ENCODE measurements at regions not wholly inside any gene's neighbourhood (a gene's known extent, or its start where the extent isn't known, plus 50 kb on each side); places are given as distances from the start of the nearest gene placed in this dataset.

GRCh38 chr7:42469341-42469740 is 232.3 kb upstream of the GLI3 start:
- intact Hi-C loops (cut with micrococcal nuclease): no loop called here
- Mint-ChIP-seq H3K9me3 (peaks cover 3% of the 10 kb centered on the region), H3K4me1 (ENCODE audit: low read depth) (peaks cover 5% of the 10 kb centered on the region), H3K4me3 (no peak overlapping the region), H3K27me3 (no peaks in the 10 kb centered on the region), H3K36me3 (ENCODE audit: low read depth) (no peaks in the 10 kb centered on the region), H3K27ac (no peak overlapping the region)
- ChIA-PET CTCF (no interaction called here), POLR2A (no interaction called here)
- TF ChIP-seq CTCF (IDR thresholded peaks at IDR 0.05): no peak
- DNase-seq (no peak), ATAC-seq (no peak)

DNA sequence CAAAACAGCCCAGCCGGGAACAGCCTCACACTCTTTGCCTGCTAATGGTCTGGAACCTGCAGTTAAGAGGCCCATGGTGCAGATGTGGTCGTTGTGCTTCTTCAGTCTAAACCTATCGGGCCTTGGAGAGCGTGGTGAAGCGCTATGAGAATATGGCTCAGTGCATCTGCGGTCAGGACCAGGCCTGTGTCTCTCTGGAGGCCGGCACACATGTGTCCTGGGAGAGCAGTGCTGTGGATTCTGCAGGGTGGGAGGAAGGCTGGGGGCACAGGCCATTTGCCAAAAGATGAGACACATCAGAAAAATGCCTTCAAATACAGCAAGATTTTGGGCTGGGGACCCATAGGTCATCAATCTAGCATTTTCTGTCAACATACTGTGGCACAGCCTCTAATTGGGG is 231.5 kb upstream of the GLI3 start:
- TF ChIP-seq CTCF (IDR thresholded peaks at IDR 0.05): no peak

GRCh38 chr7:42461537-42461936 is 224.5 kb upstream of the GLI3 start:
- TF ChIP-seq CTCF (IDR thresholded peaks at IDR 0.05): no peak
- Mint-ChIP-seq H3K4me3 (no peak overlapping the region), H3K36me3 (ENCODE audit: low read depth) (no peaks in the 10 kb centered on the region), H3K27ac (no peak overlapping the region), H3K9me3 (peaks cover 1% of the 10 kb centered on the region), H3K4me1 (ENCODE audit: low read depth) (no peaks in the 10 kb centered on the region), H3K27me3 (no peaks in the 10 kb centered on the region)
- intact Hi-C loops (cut with micrococcal nuclease): no loop called here
- ChIA-PET CTCF (no interaction called here), POLR2A (no interaction called here)
- DNase-seq: no peak
- no peak for ATAC-seq

More for the DNA sequence above, 231.5 kb upstream of the GLI3 start:
- ChIA-PET POLR2A (no interaction called here), CTCF (no interaction called here)
- Mint-ChIP-seq H3K27ac (no peak overlapping the region), H3K4me1 (ENCODE audit: low read depth) (peaks cover 5% of the 10 kb centered on the region), H3K4me3 (no peak overlapping the region), H3K36me3 (ENCODE audit: low read depth) (no peaks in the 10 kb centered on the region), H3K27me3 (no peaks in the 10 kb centered on the region), H3K9me3 (peaks cover 5% of the 10 kb centered on the region)
- intact Hi-C loops (cut with micrococcal nuclease): no loop called here
- no peak for DNase-seq
- no peak for ATAC-seq

GRCh38 chr7:42460933-42461332 is 223.9 kb upstream of the GLI3 start:
- ChIA-PET POLR2A (no interaction called here), CTCF (no interaction called here)
- TF ChIP-seq CTCF (IDR thresholded peaks at IDR 0.05): no peak
- ATAC-seq: no peak
- intact Hi-C loops (cut with micrococcal nuclease): no loop called here
- no peak for DNase-seq
- H3K36me3 Mint-ChIP-seq (ENCODE audit: low read depth): no peaks in the 10 kb centered on the region
- no peak overlapping the region for H3K4me3 Mint-ChIP-seq
- H3K27ac Mint-ChIP-seq: no peak overlapping the region
- peaks cover 1% of the 10 kb centered on the region for H3K9me3 Mint-ChIP-seq
- no peaks in the 10 kb centered on the region for H3K4me1 Mint-ChIP-seq (ENCODE audit: low read depth)
- no peaks in the 10 kb centered on the region for H3K27me3 Mint-ChIP-seq

DNA sequence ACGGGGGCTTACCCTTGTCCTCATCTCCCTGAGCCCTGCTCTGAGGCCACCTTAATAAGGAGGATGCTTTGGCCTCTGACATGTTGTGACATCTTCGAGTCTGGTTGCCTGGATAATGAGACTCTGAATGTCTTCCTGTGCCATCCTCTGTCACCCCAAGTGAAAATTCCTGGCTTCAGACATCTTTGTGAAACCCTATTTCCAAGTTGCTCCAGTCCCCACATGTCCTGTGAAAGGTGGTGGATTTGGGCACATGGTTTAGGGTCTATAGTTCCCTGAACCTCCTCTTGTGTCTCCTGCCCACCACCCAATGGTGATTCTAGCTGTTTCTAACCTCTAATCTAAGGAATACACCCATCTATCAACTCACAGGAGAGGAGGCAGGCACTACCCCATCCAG is 223.1 kb upstream of the GLI3 start:
- CTCF ChIA-PET: no interaction called here
- H3K4me1 Mint-ChIP-seq (ENCODE audit: low read depth): no peaks in the 10 kb centered on the region
- H3K9me3 Mint-ChIP-seq: peaks cover 1% of the 10 kb centered on the region
- H3K36me3 Mint-ChIP-seq (ENCODE audit: low read depth): no peaks in the 10 kb centered on the region
- no peak overlapping the region for H3K4me3 Mint-ChIP-seq
- no peak for DNase-seq
- POLR2A ChIA-PET: no interaction called here
- H3K27me3 Mint-ChIP-seq: no peaks in the 10 kb centered on the region
- ATAC-seq: no peak
- no peak for TF ChIP-seq CTCF (IDR thresholded peaks at IDR 0.05)
- no peak overlapping the region for H3K27ac Mint-ChIP-seq
- intact Hi-C loops (cut with micrococcal nuclease): no loop called here

Measured in activated CD8-positive, alpha-beta T cell treated with anti-CD3 and anti-CD28 coated beads for 36 hours (primary cell).